ENCODE measurements at regions not wholly inside any gene's neighbourhood (a gene's known extent, or its start where the extent isn't known, plus 50 kb on each side); places are given as distances from the start of the nearest gene placed in this dataset.

GRCh38 chr5:68423154-68423811 is 207.7 kb downstream of the PIK3R1 start (continued):
- TF ChIP-seq ZMIZ1 (IDR thresholded peaks at IDR 0.05; ENCODE audit: low read depth in 2 of 2, low read length in 2 of 2) (no peak), OTX1 (CRISPR knock-in tag; IDR thresholded peaks at IDR 0.05) (no peak; the same call in 1 of the 2 replicates), HDAC8 (tag; IDR thresholded peaks at IDR 0.05) (peak; percentile 87), NFE2L1 (tag; IDR thresholded peaks at IDR 0.05; ENCODE audit: borderline replicate concordance, low read depth) (0 out of 2 replicates have a peak, but pooled peaks have one; percentile 2), CBFB (CRISPR knock-in tag; IDR thresholded peaks at IDR 0.05) (no peak), JUND (IDR thresholded peaks at IDR 0.05; ENCODE audit: borderline replicate concordance, low read depth, low read length) (peak; percentile 95), JUND (tag; IDR thresholded peaks at IDR 0.05; ENCODE audit: borderline replicate concordance, low read depth, low read length) (peak; percentile 98; the same call in 2 of the 3 replicates), TEAD4 (IDR thresholded peaks at IDR 0.05; ENCODE audit: low read length) (peak; percentile 67), TEAD4 (CRISPR knock-in tag; IDR thresholded peaks at IDR 0.05; ENCODE audit: borderline replicate concordance) (no peak), ZNF274 (IDR thresholded peaks at IDR 0.05; ENCODE audit: borderline replicate concordance, low read depth, low read length) (no peak), ARID3B (CRISPR knock-in tag; IDR thresholded peaks at IDR 0.05; ENCODE audit: borderline replicate concordance) (no peak), HLTF (IDR thresholded peaks at IDR 0.05) (no peak), PRPF4 (IDR thresholded peaks at IDR 0.05; ENCODE audit: insufficient read depth, low read depth, low read length, poor library complexity, severe bottlenecking) (no peak), ZNF263 (CRISPR knock-in tag; IDR thresholded peaks at IDR 0.05; ENCODE audit: borderline replicate concordance) (no peak), NR2C2 (CRISPR knock-in tag; IDR thresholded peaks at IDR 0.05) (peak; percentile 92), NR2C2 (tag; IDR thresholded peaks at IDR 0.05) (peak; percentile 97), HMG20B (CRISPR knock-in tag; IDR thresholded peaks at IDR 0.05) (no peak), ZNF324 (CRISPR knock-in tag; IDR thresholded peaks at IDR 0.05) (no peak), RBM17 (IDR thresholded peaks at IDR 0.05; ENCODE audit: borderline replicate concordance, low read depth, low read length) (no peak), ZKSCAN8 (CRISPR knock-in tag; IDR thresholded peaks at IDR 0.05) (peak; percentile 83; the same call in 1 of the 2 replicates), ZNF175 (CRISPR knock-in tag; IDR thresholded peaks at IDR 0.05; ENCODE audit: low read depth) (peak; percentile 79; the same call in 1 of the 2 replicates), FOXA3 (CRISPR knock-in tag; conservative IDR thresholded peaks at IDR 0.05 in 1 of 2, IDR thresholded peaks at IDR 0.05 in 1 of 2) (no peak), ZFPM2 (CRISPR knock-in tag; IDR thresholded peaks at IDR 0.05) (no peak), SRF (CRISPR knock-in tag; IDR thresholded peaks at IDR 0.05) (no peak), IFI16 (CRISPR knock-in tag; IDR thresholded peaks at IDR 0.05) (no peak)

Measured in K562 (cell line).